COLO668 (cell line): ENCODE measurements at regions not wholly inside any gene's neighbourhood (a gene's known extent, or its start where the extent isn't known, plus 50 kb on each side); places are given as distances from the start of the nearest gene placed in this dataset.
"Not testable (repeated sequence)": the region's sequence is repeated elsewhere in the genome, so short reads cannot be mapped to it uniquely, and the experiment has no call there.

Experiments
- DNase-seq: peaks from one replicate; lab custom pipeline; 2025; ENCODE audit not compliant: unreplicated experiment; lab: John Stamatoyannopoulos, UW

DNA sequence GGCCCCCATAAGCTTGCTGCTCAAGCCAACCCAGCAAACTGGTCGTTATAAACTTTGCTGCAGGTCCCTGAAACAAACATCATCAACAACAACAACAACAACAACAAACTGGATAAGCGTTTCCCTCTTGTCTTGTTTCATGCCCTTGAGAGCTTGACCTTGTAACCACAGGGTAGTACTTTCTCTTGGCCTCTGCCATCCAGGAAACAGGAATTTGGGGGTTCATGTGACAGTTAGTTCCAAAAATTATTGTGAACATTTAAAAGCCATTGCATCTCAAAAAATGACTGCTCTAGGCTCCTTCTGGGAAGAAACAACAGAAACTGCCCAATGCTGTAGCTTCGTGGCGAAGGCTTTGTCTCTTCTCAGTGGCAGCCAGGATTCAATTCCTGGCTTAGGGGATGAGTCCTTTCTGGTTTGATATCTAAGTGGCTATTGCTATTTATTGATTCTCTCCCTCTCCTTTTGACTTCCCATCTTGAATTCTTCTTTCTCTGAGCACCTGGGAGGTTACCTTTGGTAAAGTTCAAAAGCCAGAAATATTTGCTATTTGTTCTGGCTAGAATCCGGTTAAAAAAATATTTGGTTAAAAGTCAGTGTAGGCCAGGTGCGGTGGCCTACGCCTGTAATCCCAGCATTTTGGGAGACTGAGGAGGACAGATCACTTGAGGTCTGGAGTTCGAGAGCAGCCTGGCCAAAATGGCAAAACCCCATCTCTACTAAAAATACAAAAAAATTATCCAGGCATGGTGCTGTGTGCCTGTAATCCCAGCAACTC lies 52.0 kb upstream of the CPM start:
- DNase-seq, result no peak

DNA sequence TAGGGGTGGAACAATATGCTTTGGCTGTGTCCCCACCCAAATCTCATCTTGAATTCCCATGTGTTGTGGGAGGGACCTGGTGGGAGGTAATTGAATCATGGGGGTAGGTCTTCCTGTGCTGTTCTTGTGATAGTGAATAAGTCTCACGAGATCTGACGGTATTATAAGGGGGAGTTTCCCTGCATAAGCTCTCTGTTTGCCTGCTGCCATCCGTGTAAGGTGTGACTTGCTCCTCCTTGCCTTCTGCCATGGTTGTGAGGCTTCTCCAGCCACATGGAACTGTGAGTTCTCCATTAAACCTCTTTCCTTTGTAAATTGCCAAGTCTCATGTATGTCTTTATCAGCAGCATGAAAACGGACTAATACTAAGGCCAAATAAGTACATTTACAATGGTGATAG lies 64.6 kb upstream of the CPM start:
- DNase-seq, result not testable (repeated sequence)

GRCh38 chr12:68998041-68998440 lies 65.1 kb upstream of the CPM start:
- no peak for DNase-seq

GRCh38 chr12:69000074-69000473 lies 67.1 kb upstream of the CPM start:
- DNase-seq, result no peak

GRCh38 chr12:69000540-69001243 lies 67.7 kb upstream of the CPM start:
- no peak for DNase-seq

GRCh38 chr12:69001251-69001650 lies 68.3 kb upstream of the CPM start:
- no peak for DNase-seq

DNA sequence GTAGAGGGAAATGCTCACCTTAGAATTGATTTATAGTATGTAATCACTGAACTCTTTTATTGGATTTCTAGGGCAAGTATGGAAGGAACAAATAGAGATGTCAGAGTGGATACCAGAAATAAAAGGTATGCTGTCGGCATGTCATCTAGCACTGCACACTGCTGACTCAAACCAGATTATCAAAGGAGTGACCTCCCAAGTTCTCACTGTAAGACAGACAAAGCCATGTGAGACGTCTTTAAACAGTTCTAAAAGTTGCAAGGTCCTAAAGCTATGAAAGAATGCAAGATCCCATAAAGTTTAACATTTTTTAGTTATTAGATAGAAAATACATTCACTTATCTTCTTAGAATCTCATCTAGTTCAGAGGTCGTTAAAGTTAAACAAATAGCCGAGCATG lies 70.0 kb upstream of the CPM start:
- DNase-seq, result no peak

DNA sequence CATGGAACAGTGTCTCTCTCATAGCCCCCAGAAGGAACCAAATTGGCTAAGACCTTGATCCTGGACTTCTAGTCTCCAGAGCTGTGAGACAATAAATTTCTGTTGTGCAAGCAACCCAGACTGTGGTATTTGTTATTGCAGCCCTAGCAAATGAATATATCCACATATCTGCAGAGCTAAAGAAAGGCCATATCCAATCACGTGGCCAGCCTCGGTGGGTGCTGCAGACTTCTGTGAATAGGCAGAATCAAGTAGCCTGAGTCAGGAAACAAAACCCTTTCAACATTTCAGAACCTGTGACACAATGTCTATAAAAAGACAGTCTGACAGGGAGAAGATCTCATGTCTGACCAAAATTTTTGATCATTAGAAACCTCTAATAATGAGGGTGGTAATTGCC lies 71.0 kb upstream of the CPM start:
- DNase-seq, result no peak

GRCh38 chr12:69007101-69007854 lies 74.3 kb upstream of the CPM start:
- peak; percentile 42 for DNase-seq

GRCh38 chr12:69007855-69008351 lies 74.9 kb upstream of the CPM start:
- no peak for DNase-seq

DNA sequence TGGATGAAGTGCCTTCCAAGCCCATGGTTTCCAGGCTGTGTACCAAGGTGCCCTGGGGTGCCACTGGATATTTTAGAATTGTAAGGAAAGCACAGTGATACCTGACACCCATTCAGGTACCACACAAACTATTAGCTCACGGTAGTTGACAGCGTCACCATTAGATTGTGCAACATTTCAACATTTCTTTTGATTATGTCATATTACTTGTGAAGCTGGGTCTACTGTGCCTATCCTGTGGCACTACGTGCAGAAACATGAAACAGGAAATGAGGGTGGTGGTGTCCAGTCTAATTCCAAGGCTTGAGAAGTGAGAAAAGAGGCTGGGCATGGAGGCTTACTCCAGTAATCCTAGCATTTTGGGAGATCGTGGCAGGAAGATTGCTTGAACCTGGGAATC lies 75.5 kb upstream of the CPM start:
- peak; percentile 32 for DNase-seq

DNA sequence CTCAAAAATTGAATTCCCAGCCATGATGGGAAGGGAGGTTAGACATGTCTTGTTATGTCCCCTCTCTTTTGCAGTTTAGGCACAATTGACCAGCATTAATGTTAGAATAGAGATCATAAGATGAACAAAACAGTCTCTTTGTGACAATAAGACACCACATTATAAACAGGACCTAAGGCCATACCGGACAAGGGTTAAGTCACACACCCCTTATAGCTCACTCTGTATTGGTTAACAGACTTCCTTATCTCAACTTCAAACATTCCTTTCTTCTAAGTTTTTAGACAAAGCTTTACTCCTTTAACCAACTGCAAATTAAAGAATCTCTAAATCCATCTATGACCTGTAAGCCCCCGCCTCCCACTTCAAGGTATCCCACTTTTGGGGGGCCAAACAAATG lies 81.1 kb upstream of the CPM start:
- DNase-seq, result no peak

GRCh38 chr12:69015017-69015416 lies 82.0 kb upstream of the CPM start:
- DNase-seq, result no peak

GRCh38 chr12:69015831-69016230 lies 82.9 kb upstream of the CPM start:
- no peak for DNase-seq

- DNase-seq, result no peak
Measured at GRCh38 chr12:69019082-69019481, 86.1 kb upstream of the CPM start.

DNA sequence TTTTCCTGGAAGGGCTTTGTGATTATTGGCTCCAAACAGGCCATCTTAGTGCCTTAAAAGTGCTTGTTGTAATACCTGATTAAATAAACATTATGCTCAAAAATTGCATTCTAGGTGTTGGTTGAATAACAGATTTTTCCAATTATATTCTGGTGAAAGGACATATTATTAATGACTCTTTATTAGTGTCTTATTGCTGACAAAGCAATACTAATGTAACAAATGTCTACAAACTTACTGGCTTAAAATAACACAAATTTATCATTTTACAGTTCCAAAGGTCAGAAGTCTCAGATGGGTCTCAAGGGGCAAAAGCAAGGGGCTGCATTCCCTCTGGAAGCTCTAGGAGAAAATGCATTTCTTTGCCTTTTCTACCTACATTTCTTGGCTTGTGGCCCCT lies 86.9 kb upstream of the CPM start:
- no peak for DNase-seq

DNA sequence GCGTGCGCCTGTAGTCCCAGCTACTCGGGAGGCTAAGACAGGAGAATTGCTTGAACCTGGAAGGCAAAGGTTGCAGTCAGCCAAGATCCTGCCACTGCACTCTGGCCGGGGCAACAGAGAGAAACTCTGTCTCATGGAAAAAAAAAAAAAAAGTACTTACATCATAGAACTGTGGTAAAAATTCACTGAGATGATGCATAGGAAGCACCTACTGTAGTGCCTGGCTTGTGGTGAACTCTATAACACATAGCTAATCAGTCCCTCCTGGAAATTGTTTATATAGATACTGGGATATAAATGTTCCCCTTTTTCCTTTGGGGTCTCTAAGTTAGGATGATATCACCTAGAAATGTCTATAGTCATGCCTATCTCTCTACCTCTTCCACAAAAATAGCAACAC lies 89.7 kb upstream of the CPM start:
- no peak for DNase-seq

- no peak for DNase-seq
Measured at GRCh38 chr12:69023840-69024239, 90.9 kb upstream of the CPM start.

DNA sequence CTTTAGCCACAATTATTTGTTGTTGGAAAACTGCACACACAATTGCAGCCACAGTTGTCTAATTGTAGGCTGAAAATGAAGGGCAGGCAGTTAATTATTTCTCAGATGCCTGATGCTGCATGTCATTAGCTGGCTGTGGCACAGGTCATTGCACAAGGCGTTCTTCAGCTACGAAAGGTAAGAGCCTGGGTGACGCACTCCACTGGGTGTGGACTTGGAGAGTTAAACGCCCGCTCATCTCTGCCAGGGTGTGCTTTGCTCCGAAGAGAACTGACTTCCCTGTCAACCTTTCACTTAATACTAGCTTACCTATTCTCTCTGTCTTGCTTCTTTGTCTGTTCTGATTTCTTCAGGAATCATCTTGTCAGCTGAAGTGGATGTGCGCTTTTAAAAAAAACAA lies 91.4 kb upstream of the CPM start:
- DNase-seq, result no peak

DNA sequence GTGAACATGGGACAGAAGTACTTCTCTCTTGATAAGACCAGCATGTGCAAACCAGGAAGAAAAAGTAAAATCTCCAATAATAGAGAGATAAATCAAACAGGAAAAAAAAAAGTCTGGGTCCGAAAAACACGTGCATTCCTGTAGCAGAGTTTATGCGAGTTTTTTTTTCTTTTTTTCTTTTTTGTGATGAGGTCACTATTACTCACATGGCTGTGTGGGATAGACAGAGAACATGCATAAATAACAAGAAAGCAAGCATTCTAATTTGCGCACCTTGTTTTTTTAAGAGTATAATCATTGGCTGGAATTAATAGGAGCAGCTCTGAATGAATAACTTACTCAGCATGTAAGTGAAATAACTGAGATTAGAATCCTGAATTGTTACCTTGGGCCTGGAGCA lies 91.9 kb upstream of the CPM start:
- DNase-seq, result no peak

DNA sequence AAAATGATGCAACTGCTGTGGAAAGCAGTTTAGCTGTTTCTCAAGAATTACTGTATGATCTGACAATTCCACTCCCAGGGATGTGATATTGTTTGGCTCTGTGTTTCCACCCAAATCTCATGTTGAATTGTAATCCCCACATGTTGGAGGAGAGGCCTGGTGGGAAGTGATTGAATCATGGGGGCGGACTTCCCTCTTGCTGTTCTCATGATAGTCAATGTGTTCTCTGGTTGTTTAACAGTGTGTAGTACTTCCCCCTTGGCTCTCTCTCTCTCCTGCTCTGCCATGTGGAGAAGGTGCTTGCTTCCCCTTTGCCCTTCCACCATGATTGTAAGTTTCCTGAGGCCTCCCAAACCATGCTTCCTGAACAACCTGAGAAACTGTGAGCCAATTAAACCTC lies 93.4 kb upstream of the CPM start:
- no peak for DNase-seq

DNA sequence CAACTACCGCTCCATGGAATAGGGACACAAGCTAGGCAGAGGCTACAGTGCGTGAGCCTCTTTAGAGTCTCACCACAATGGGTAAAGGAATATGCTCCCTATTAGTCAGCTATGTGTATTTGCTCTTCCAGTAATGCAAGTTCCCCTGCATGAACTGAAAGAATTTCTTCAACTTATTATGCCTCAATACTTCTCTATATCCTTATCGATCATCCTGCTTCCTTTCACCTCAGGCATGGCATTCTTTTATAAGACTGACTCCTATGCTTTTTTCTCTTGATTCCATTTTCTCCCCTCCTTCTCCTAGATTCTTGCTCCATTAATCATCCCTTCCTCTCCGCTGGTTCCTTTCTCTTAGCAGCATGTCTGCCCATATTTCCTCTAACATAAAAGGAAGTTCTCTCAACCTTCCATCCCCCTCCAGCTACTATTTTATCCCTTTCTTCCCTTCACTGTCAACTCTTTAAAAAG lies 94.5 kb upstream of the CPM start:
- no peak for DNase-seq
